GM12865 (cell line): ENCODE measurements at regions not wholly inside any gene's neighbourhood (a gene's known extent, or its start where the extent isn't known, plus 50 kb on each side); places are given as distances from the start of the nearest gene placed in this dataset.

ENCODE experiments used
- DNase-seq: peaks from one replicate; pipeline ENCODE4 v3.0.0; 2010; ENCODE audit warnings: low read depth
- H3K4me3 ChIP-seq: 2 replicates; pipeline ENCODE4 v1.5.1; 2011; ENCODE audit warnings: mild to moderate bottlenecking, low read depth, low read length, control low read depth
- TF ChIP-seq, protein P1 (sequence below): IDR thresholded peaks from 2 replicates; pipeline ENCODE4 v1.5.1; 2011; ENCODE audit warnings: low read length, control low read depth, low read depth, inconsistent platforms; ENCODE audit not compliant: insufficient read depth; ENCODE audit errors: missing control alignments

DNA sequence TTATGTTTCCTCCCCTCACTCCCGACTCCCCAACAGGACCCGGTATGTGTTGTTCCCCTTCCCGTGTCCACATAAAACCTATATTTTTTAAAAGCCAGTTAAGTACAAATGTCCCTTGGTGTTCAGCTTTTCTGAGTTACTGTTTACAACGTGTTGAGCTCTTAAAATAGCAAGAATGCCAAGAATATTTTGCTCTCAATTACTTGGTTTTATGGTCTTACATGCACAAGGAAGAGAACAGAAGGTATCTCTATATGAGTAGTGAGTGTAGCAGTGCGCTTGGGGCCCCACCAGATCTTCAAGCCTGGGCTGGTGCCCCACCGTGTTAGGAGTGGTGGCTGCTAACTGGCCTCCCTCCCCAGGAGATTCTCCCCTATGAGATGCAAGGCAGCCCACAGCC is 75.3 kb downstream of the RIN2 start:
- TF ChIP-seq, protein P1, sequence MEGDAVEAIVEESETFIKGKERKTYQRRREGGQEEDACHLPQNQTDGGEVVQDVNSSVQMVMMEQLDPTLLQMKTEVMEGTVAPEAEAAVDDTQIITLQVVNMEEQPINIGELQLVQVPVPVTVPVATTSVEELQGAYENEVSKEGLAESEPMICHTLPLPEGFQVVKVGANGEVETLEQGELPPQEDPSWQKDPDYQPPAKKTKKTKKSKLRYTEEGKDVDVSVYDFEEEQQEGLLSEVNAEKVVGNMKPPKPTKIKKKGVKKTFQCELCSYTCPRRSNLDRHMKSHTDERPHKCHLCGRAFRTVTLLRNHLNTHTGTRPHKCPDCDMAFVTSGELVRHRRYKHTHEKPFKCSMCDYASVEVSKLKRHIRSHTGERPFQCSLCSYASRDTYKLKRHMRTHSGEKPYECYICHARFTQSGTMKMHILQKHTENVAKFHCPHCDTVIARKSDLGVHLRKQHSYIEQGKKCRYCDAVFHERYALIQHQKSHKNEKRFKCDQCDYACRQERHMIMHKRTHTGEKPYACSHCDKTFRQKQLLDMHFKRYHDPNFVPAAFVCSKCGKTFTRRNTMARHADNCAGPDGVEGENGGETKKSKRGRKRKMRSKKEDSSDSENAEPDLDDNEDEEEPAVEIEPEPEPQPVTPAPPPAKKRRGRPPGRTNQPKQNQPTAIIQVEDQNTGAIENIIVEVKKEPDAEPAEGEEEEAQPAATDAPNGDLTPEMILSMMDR = no peak
- no peak for DNase-seq
- no peak overlapping the region for H3K4me3 ChIP-seq

GRCh38 chr20:19834287-19834686 is 76.2 kb downstream of the RIN2 start:
- no peak overlapping the region for H3K4me3 ChIP-seq
- TF ChIP-seq, protein P1 = no peak
- DNase-seq = no peak

GRCh38 chr20:19834783-19835182 is 76.7 kb downstream of the RIN2 start:
- no peak for DNase-seq
- H3K4me3 ChIP-seq = no peak overlapping the region
- TF ChIP-seq, protein P1 = no peak

DNA sequence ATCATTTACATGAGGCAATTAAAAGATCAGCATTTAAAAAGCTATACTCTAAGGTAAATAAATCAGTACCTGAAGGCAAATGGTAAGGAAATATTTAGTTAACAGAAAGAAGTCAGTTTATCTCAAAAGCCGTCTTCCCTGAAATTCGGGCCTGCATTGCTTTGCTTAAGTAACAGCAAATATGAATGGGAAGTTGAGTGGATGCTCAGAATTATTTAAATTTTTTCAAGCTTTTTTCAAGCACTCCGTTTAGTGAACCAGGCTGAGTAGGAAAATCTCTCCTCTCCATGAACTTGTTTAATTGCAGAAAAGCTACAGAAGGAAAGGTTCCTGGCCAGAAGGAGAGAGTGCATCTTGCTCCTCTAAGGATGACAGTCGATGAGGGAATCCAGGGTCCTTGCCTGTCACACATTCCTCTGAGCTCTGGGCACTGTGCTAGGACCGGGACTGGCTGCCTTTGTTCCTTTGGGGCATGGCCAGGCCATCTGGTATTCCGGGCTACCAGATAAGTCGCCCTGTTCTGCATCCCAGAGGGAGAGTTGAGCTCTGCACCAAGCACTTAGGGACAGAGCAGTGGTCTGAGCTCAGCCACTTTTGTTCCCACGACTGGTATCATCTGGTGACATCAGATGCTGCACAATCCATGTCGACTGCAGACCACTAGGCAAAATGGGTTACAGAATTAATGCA is 77.6 kb downstream of the RIN2 start:
- TF ChIP-seq, protein P1 = no peak
- no peak for DNase-seq
- H3K4me3 ChIP-seq = no peak overlapping the region

- DNase-seq = no peak
- TF ChIP-seq, protein P1 = no peak
- H3K4me3 ChIP-seq = no peak overlapping the region
These were observed 80.4 kb downstream of the RIN2 start for GRCh38 chr20:19838468-19838867.

GRCh38 chr20:19839053-19839452 is 81.0 kb downstream of the RIN2 start:
- TF ChIP-seq, protein P1 = no peak
- no peak overlapping the region for H3K4me3 ChIP-seq
- DNase-seq = no peak
